Uterus (tissue), 3 donors: ENCODE measurements at regions not wholly inside any gene's neighbourhood (a gene's known extent, or its start where the extent isn't known, plus 50 kb on each side); places are given as distances from the start of the nearest gene placed in this dataset.

Source experiments
- DNase-seq, 2 donors: peaks; one replicate each; pipeline ENCODE4 v3.0.0-alpha.2; 2019 to 2020
- H3K27ac ChIP-seq, 2 donors: fragments of 200-600 bp; sonication (generic); 1 replicate in 1 of 2; 2 replicates in 1 of 2; pipeline ENCODE4 v1.5.1; 2016 to 2018
- H3K27me3 ChIP-seq, 2 donors: fragments of 200-600 bp; sonication (generic); one replicate each; pipeline ENCODE4 v1.5.1; 2018 to 2019; ENCODE audit warnings: control low read depth in 1 of 2
- H3K36me3 ChIP-seq, 2 donors: fragments of 200-600 bp; sonication (generic); one replicate each; pipeline ENCODE4 v1.5.1; 2019; ENCODE audit warnings: control low read depth in 1 of 2
- H3K4me1 ChIP-seq, 2 donors: fragments of 200-600 bp; sonication (generic); one replicate each; pipeline ENCODE4 v1.5.1; 2018 to 2019; ENCODE audit warnings: control low read depth in 1 of 2
- H3K4me3 ChIP-seq, 2 donors: fragments of 200-600 bp; sonication (generic); 1 replicate in 1 of 2; 2 replicates in 1 of 2; pipeline ENCODE4 v1.5.1; 2018 to 2019; ENCODE audit warnings: mild to moderate bottlenecking in 1 of 2
- H3K9me3 ChIP-seq, 2 donors: fragments of 200-600 bp; sonication (generic); one replicate each; pipeline ENCODE4 v1.5.1; 2019; ENCODE audit warnings: control low read depth in 1 of 2
- POLR2A ChIP-seq, 2 donors: fragments of 450-650 bp; IDR thresholded peaks; one replicate each; pipeline ENCODE4 v1.6.1; 2016; ENCODE audit warnings: antibody characterized with exemption in 2 of 2, mild to moderate bottlenecking in 1 of 2, moderate library complexity in 1 of 2
- intact Hi-C: fragments of 100-400 bp; cut with DNase I; formaldehyde crosslinking; loops from one replicate; pipeline ENCODE4 v1.15.1; 2023; ENCODE audit warnings: low total_unique reads
- TF ChIP-seq, protein P1 (sequence below), 4 experiments: fragments of 200-600 bp in 2 of 4; fragments of 450-650 bp in 2 of 4; sonication (generic) in 2 of 4; IDR thresholded peaks; one replicate each; pipeline ENCODE4 v1.5.1; 2016 to 2019; ENCODE audit warnings: antibody characterized with exemption in 4 of 4, mild to moderate bottlenecking in 2 of 4, moderate library complexity in 1 of 4
- donor health status: DM: yes; HTN: yes; CAD: no.

DNA sequence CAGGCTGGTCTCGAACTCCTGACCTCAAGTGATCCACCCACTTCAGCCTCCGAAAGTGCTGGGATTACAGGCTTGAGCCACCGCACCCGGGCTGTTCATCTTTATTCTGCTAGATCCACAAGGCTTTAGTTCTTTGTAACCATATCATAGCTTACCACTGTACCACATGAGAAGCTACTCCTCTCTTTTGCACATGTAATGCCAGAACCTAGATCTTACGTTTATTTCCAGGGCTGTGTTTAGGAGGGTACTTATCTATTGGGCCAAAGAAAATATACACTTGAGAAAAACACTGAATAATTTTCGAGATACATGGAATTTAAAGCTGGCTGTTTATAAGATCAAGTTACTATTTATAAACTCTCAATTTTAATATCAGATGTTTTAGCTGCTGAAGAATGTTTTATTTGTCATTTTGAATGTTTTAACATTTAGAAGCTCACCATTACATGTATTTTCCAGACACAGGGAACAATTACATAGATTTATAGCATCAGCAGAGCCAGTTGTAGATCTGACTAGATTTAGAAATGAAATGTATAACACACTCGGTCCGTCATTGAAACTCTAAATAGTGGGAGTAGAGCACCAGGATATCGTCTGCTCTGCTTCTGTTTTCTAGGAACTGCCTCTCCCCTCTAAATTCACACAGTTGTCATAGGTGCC lies 155.3 kb upstream of the HAND2 start:
- no peak for DNase-seq
- H3K36me3 ChIP-seq = no peaks in the 10 kb centered on the region
- H3K27ac ChIP-seq = peak overlapping the region in 1 of 2 donors; percentile 45
- H3K27me3 ChIP-seq = no peaks in the 10 kb centered on the region
- TF ChIP-seq, protein P1, sequence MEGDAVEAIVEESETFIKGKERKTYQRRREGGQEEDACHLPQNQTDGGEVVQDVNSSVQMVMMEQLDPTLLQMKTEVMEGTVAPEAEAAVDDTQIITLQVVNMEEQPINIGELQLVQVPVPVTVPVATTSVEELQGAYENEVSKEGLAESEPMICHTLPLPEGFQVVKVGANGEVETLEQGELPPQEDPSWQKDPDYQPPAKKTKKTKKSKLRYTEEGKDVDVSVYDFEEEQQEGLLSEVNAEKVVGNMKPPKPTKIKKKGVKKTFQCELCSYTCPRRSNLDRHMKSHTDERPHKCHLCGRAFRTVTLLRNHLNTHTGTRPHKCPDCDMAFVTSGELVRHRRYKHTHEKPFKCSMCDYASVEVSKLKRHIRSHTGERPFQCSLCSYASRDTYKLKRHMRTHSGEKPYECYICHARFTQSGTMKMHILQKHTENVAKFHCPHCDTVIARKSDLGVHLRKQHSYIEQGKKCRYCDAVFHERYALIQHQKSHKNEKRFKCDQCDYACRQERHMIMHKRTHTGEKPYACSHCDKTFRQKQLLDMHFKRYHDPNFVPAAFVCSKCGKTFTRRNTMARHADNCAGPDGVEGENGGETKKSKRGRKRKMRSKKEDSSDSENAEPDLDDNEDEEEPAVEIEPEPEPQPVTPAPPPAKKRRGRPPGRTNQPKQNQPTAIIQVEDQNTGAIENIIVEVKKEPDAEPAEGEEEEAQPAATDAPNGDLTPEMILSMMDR (IDR thresholded peaks at IDR 0.05) = no peak
- no peak for TF ChIP-seq POLR2A (IDR thresholded peaks at IDR 0.05)
- intact Hi-C loops = no loop called here
- no peaks in the 10 kb centered on the region for H3K9me3 ChIP-seq
- H3K4me1 ChIP-seq = peaks cover 0 to 2% of the 10 kb centered on the region in 2 donors
- no peak overlapping the region for H3K4me3 ChIP-seq

DNA sequence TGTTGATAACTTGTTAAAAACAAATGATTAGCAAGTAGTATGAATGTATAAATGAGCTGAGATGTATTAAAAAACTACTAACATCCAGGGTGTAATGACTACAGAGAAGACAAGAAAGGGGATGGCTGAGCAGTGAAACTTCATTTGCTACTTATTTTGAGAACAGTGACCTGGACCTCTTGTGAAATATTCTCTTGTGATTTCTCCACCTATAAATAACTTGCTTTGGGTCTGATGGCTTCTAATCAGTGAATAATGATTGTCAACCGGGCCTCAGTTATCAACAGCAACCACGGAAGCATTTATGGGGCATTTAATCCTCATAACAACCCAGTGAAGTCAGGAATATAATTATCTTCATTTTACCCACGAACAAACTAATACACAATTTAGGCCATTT lies 154.2 kb upstream of the HAND2 start:
- H3K27ac ChIP-seq = peak overlapping the region in 1 of 2 donors; percentile 45
- intact Hi-C loops = no loop called here
- no peak for DNase-seq
- H3K4me1 ChIP-seq = peaks cover 0 to 2% of the 10 kb centered on the region in 2 donors
- TF ChIP-seq, protein P1 (IDR thresholded peaks at IDR 0.05) = no peak
- no peak for TF ChIP-seq POLR2A (IDR thresholded peaks at IDR 0.05)
- no peak overlapping the region for H3K4me3 ChIP-seq
- no peaks in the 10 kb centered on the region for H3K27me3 ChIP-seq
- H3K36me3 ChIP-seq = no peaks in the 10 kb centered on the region
- no peaks in the 10 kb centered on the region for H3K9me3 ChIP-seq

DNA sequence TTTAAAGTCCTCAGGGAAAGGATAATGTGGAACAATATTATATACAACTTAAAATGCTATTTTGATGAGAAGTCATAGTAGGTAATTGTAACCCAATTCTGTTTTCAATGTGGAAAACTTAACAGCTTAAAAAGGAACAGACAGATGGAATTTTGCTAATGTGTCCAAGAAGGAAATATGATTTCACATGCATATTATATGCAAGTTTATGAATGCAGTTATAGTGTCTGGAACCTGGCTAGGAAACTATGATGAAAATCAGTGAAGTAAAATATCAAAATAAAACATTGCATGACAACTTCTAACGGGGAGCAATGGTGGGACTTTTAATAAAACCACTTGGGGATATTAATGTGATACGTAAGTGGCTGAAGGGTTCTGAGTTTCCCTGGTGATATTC lies 152.6 kb upstream of the HAND2 start:
- TF ChIP-seq, protein P1 (IDR thresholded peaks at IDR 0.05) = no peak
- TF ChIP-seq POLR2A (IDR thresholded peaks at IDR 0.05) = no peak
- Histone ChIP-seq H3K36me3 (no peaks in the 10 kb centered on the region), H3K9me3 (no peaks in the 10 kb centered on the region), H3K4me3 (no peak overlapping the region), H3K27ac (no peak overlapping the region), H3K27me3 (no peaks in the 10 kb centered on the region), H3K4me1 (peaks cover 0 to 2% of the 10 kb centered on the region in 2 donors)
- no peak for DNase-seq
- intact Hi-C loops = no loop called here

DNA sequence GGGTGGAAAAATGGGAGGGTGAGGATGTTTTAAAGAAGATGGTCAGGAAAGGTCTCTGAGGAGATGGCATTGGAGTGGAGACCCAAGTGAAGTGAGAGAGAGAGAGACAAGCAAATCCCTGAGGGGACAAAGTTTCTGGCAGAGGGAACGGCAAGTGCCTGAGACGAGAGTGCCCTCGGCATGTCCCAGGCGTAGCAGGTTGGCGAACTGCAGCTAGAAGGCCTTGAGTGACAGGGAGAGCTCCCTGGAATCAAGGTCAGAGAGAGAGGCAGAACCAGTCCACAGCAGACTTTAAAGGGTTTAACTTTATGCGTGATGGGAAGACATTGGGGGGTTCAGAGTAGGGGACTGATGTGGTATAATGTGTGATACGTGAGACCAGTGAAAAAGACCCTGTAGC lies 150.2 kb upstream of the HAND2 start:
- Histone ChIP-seq H3K4me3 (no peak overlapping the region), H3K36me3 (no peaks in the 10 kb centered on the region), H3K27ac (no peak overlapping the region), H3K9me3 (no peaks in the 10 kb centered on the region), H3K27me3 (no peaks in the 10 kb centered on the region), H3K4me1 (no peaks in the 10 kb centered on the region)
- TF ChIP-seq, protein P1 (IDR thresholded peaks at IDR 0.05) = no peak
- TF ChIP-seq POLR2A (IDR thresholded peaks at IDR 0.05) = no peak
- no peak for DNase-seq
- intact Hi-C loops = no loop called here

DNA sequence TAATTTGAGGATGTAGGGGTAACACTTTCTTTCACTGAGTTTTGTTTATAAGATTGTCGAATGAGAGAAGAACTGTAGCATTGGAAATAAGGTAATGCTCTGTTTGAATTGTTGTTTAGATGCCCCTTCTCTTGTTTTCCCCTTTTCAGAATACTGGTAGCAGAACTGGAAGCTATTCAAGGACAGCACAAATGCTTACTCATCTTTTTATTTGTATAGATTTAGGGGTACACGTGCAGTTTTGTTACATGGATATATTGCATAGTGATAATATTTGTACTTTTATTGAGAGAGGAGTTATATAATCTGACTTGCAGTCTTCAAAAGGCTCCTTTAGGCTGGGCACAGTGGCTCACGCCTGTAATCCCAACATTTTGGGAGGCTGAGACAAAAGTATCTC lies 145.4 kb upstream of the HAND2 start:
- TF ChIP-seq, protein P1 (IDR thresholded peaks at IDR 0.05) = no peak
- no peak for TF ChIP-seq POLR2A (IDR thresholded peaks at IDR 0.05)
- intact Hi-C loops = no loop called here
- Histone ChIP-seq H3K27me3 (no peaks in the 10 kb centered on the region), H3K27ac (no peak overlapping the region), H3K4me1 (no peaks in the 10 kb centered on the region), H3K36me3 (no peaks in the 10 kb centered on the region), H3K9me3 (no peaks in the 10 kb centered on the region), H3K4me3 (no peak overlapping the region)
- DNase-seq = no peak
